Smooth muscle cell (in vitro differentiated cells): ENCODE measurements at regions not wholly inside any gene's neighbourhood (a gene's known extent, or its start where the extent isn't known, plus 50 kb on each side); places are given as distances from the start of the nearest gene placed in this dataset.

ENCODE experiments used
- DNase-seq: peaks from one replicate; lab custom pipeline; 2025; ENCODE audit not compliant: unreplicated experiment; lab: John Stamatoyannopoulos, UW
- H2AFZ ChIP-seq: fragments of 200-600 bp; sonication (generic); 2 replicates; pipeline ENCODE4 v1.6.0; 2016; ENCODE audit warnings: antibody characterized with exemption, low read depth, mild to moderate bottlenecking
- H3F3A ChIP-seq: fragments of 200-600 bp; sonication (generic); 2 replicates; pipeline ENCODE4 v1.6.0; 2017; ENCODE audit warnings: antibody characterized with exemption, low read depth
- H3K27ac ChIP-seq: fragments of 200-600 bp; sonication (generic); 2 replicates; pipeline ENCODE4 v1.5.1; 2016; ENCODE audit warnings: low read depth, mild to moderate bottlenecking
- H3K27me3 ChIP-seq: fragments of 200-600 bp; sonication (generic); 2 replicates; pipeline ENCODE4 v1.6.1; 2016; ENCODE audit warnings: low read depth, mild to moderate bottlenecking
- H3K36me3 ChIP-seq: fragments of 200-600 bp; sonication (generic); 2 replicates; pipeline ENCODE4 v1.5.1; 2016; ENCODE audit warnings: low read depth
- H3K4me1 ChIP-seq: fragments of 200-600 bp; sonication (generic); 2 replicates; pipeline ENCODE4 v1.5.1; 2016; ENCODE audit warnings: low read depth
- H3K4me2 ChIP-seq: fragments of 200-600 bp; sonication (generic); 2 replicates; pipeline ENCODE4 v1.6.0; 2016; ENCODE audit warnings: mild to moderate bottlenecking
- H3K4me3 ChIP-seq: fragments of 200-600 bp; sonication (generic); 2 replicates; pipeline ENCODE4 v1.5.1; 2016; ENCODE audit warnings: mild to moderate bottlenecking
- H3K79me2 ChIP-seq: fragments of 200-600 bp; sonication (generic); 2 replicates; pipeline ENCODE4 v1.6.0; 2016; ENCODE audit warnings: low read depth, mild to moderate bottlenecking
- H3K9ac ChIP-seq: fragments of 200-600 bp; sonication (generic); 2 replicates; pipeline ENCODE4 v1.6.0; 2016; ENCODE audit warnings: low read depth
- H3K9me3 ChIP-seq: fragments of 200-600 bp; sonication (generic); replicated peaks from 2 replicates; pipeline ENCODE4 v1.5.1; 2016; ENCODE audit warnings: low read depth
- H4K20me1 ChIP-seq: fragments of 200-600 bp; sonication (generic); 2 replicates; pipeline ENCODE4 v1.6.0; 2016; ENCODE audit warnings: low read depth
- WGBS: methylation state at CpG from one replicate; pipeline ENCODE4 v1.1.7; 2016; ENCODE audit warnings: low lambda C conversion rate; 5-methylcytosine and 5-hydroxymethylcytosine counted together
- TF ChIP-seq, protein P1 (sequence below): fragments of 200-600 bp; sonication (generic); IDR thresholded peaks from 2 replicates; pipeline ENCODE4 v1.5.1; 2017; ENCODE audit warnings: borderline replicate concordance, mild to moderate bottlenecking, antibody characterized with exemption; ENCODE audit not compliant: insufficient read depth, poor library complexity, severe bottlenecking

DNA sequence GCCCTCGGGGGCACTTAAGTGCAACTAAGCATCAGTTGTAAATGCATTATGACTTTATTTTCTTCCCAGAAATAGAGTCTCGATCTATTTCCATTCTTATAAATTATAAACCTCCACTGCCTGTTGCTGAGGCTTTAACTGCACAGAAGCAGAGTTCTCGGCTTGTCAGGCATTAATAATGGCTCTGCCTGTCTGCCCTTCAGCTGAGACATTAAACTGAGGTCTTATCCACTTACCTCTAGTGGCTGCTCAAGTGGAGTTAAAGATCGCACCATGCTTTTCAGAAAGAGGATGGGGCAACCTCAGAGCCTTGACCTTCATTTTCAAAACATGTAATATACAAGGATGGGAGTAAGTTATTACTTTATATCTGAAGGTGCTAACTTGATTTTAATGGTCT is 597.6 kb upstream of the PRMT6 start:
- TF ChIP-seq, protein P1, sequence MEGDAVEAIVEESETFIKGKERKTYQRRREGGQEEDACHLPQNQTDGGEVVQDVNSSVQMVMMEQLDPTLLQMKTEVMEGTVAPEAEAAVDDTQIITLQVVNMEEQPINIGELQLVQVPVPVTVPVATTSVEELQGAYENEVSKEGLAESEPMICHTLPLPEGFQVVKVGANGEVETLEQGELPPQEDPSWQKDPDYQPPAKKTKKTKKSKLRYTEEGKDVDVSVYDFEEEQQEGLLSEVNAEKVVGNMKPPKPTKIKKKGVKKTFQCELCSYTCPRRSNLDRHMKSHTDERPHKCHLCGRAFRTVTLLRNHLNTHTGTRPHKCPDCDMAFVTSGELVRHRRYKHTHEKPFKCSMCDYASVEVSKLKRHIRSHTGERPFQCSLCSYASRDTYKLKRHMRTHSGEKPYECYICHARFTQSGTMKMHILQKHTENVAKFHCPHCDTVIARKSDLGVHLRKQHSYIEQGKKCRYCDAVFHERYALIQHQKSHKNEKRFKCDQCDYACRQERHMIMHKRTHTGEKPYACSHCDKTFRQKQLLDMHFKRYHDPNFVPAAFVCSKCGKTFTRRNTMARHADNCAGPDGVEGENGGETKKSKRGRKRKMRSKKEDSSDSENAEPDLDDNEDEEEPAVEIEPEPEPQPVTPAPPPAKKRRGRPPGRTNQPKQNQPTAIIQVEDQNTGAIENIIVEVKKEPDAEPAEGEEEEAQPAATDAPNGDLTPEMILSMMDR = no peak
- 80% methylated on average over 4 of the region's 4 CpGs for WGBS
- no peaks in the 10 kb centered on the region for H4K20me1 ChIP-seq

GRCh38 chr1:106459418-106459817 is 597.1 kb upstream of the PRMT6 start:
- WGBS = 81% methylated on average over 2 of the region's 2 CpGs
- Histone ChIP-seq H3K4me1 (no peaks in the 10 kb centered on the region), H3K79me2 (no peaks in the 10 kb centered on the region), H3K36me3 (no peaks in the 10 kb centered on the region), H2AFZ (no peak overlapping the region), H3K27ac (no peak overlapping the region), H4K20me1 (no peaks in the 10 kb centered on the region), H3K9me3 (no peaks in the 10 kb centered on the region), H3K4me3 (no peak overlapping the region), H3K4me2 (no peak overlapping the region), H3F3A (no peaks in the 10 kb centered on the region), H3K9ac (no peak overlapping the region), H3K27me3 (no peaks in the 10 kb centered on the region)
- TF ChIP-seq, protein P1 = no peak
- DNase-seq = no peak

More for the DNA sequence above, 597.6 kb upstream of the PRMT6 start:
- Histone ChIP-seq H2AFZ (no peak overlapping the region), H3K4me1 (no peaks in the 10 kb centered on the region), H3K9ac (no peak overlapping the region), H3K4me3 (no peak overlapping the region), H3K36me3 (no peaks in the 10 kb centered on the region), H3F3A (no peaks in the 10 kb centered on the region), H3K27me3 (no peaks in the 10 kb centered on the region), H3K79me2 (no peaks in the 10 kb centered on the region), H3K4me2 (no peak overlapping the region), H3K9me3 (no peaks in the 10 kb centered on the region), H3K27ac (no peak overlapping the region)
- DNase-seq = no peak

- TF ChIP-seq, protein P1 = no peak
- Histone ChIP-seq H3F3A (no peaks in the 10 kb centered on the region), H4K20me1 (no peaks in the 10 kb centered on the region), H3K79me2 (no peaks in the 10 kb centered on the region), H3K4me2 (peak overlapping the region; percentile 29), H3K4me3 (no peak overlapping the region), H3K9ac (no peak overlapping the region), H3K36me3 (no peaks in the 10 kb centered on the region), H3K27ac (peak overlapping the region; percentile 25), H3K4me1 (no peaks in the 10 kb centered on the region), H3K27me3 (no peaks in the 10 kb centered on the region), H2AFZ (no peak overlapping the region), H3K9me3 (peaks cover 2% of the 10 kb centered on the region)
- no peak for DNase-seq
- WGBS = 37% methylated on average over 2 of the region's 2 CpGs
Measured at GRCh38 chr1:106465666-106466065, 590.8 kb upstream of the PRMT6 start.

- Histone ChIP-seq H2AFZ (no peak overlapping the region), H3K4me2 (no peak overlapping the region), H3K36me3 (no peaks in the 10 kb centered on the region), H3K4me3 (no peak overlapping the region), H3K27ac (no peak overlapping the region), H3K9me3 (no peaks in the 10 kb centered on the region), H3K4me1 (no peaks in the 10 kb centered on the region), H4K20me1 (no peaks in the 10 kb centered on the region), H3K9ac (no peak overlapping the region), H3F3A (no peaks in the 10 kb centered on the region), H3K79me2 (no peaks in the 10 kb centered on the region), H3K27me3 (no peaks in the 10 kb centered on the region)
- DNase-seq = no peak
- TF ChIP-seq, protein P1 = no peak
- WGBS = 87% methylated on average over 3 of the region's 3 CpGs
Measured at GRCh38 chr1:106480629-106481028, 575.8 kb upstream of the PRMT6 start.
